ENCODE measurements at regions not wholly inside any gene's neighbourhood (a gene's known extent, or its start where the extent isn't known, plus 50 kb on each side); places are given as distances from the start of the nearest gene placed in this dataset.

DNA sequence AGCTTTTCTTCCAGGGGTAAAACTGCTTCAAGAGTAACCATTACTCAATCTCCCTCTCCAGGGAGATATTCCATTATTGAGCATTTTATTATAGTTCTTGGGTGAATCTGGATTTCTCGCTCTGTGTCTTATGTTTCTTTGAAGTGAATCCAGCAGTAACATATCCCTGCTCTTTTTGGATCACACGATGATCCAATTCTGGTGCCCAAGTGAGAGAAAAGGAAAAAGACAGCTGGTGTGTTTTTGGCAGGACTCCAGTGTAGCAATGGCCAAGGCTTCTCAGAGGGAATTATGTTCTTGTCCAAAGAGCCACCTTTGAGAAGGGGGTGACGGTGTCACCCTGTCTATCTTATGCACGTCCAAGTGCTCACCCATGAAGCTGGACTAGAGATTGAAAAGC is 140.3 kb upstream of the ERRFI1 start:
- H3K4ac ChIP-seq (ENCODE audit: low read depth, low read length), result peak overlapping the region; percentile 57
- H3K27ac ChIP-seq (ENCODE audit: insufficient read depth, low read length), result no peak overlapping the region
- H3K56ac ChIP-seq (ENCODE audit: extremely low read depth, insufficient read depth, low read length), result no peak overlapping the region
- ATAC-seq (ENCODE audit: low read depth) (no peak), DNase-seq (no peak)
- ChIA-PET CTCF (interaction anchor here (0.8 kb wide), 1 partner anchor 29 kb away, joined by 3 read pairs; no protein-coding TSS in a partner anchor), POLR2A (ENCODE audit: unreplicated experiment) (no interaction called here)
- TF ChIP-seq, protein P1, sequence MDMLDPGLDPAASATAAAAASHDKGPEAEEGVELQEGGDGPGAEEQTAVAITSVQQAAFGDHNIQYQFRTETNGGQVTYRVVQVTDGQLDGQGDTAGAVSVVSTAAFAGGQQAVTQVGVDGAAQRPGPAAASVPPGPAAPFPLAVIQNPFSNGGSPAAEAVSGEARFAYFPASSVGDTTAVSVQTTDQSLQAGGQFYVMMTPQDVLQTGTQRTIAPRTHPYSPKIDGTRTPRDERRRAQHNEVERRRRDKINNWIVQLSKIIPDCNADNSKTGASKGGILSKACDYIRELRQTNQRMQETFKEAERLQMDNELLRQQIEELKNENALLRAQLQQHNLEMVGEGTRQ (IDR thresholded peaks at IDR 0.05; ENCODE audit: low read depth, low read length), result no peak
- TF ChIP-seq MXI1 (IDR thresholded peaks at IDR 0.05; ENCODE audit: borderline replicate concordance, low read depth, low read length) (no peak), RCOR1 (IDR thresholded peaks at IDR 0.05; ENCODE audit: insufficient replicate concordance, low read length) (no peak), RFX5 (IDR thresholded peaks at IDR 0.05; ENCODE audit: low read depth, low read length) (no peak), MAZ (IDR thresholded peaks at IDR 0.05; ENCODE audit: borderline replicate concordance, low read depth, low read length) (no peak), RAD21 (IDR thresholded peaks at IDR 0.05; ENCODE audit: low read length) (no peak)
- TF ChIP-seq, protein P2, sequence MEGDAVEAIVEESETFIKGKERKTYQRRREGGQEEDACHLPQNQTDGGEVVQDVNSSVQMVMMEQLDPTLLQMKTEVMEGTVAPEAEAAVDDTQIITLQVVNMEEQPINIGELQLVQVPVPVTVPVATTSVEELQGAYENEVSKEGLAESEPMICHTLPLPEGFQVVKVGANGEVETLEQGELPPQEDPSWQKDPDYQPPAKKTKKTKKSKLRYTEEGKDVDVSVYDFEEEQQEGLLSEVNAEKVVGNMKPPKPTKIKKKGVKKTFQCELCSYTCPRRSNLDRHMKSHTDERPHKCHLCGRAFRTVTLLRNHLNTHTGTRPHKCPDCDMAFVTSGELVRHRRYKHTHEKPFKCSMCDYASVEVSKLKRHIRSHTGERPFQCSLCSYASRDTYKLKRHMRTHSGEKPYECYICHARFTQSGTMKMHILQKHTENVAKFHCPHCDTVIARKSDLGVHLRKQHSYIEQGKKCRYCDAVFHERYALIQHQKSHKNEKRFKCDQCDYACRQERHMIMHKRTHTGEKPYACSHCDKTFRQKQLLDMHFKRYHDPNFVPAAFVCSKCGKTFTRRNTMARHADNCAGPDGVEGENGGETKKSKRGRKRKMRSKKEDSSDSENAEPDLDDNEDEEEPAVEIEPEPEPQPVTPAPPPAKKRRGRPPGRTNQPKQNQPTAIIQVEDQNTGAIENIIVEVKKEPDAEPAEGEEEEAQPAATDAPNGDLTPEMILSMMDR (conservative IDR thresholded peaks at IDR 0.05; ENCODE audit: low read depth, low read length), result no peak
- peaks cover 10% of the 10 kb centered on the region; the same call in 1 of the 2 replicates for H3K4me1 ChIP-seq (ENCODE audit: control insufficient read depth, insufficient read depth, low read length)
- no peak overlapping the region for H3K9ac ChIP-seq (ENCODE audit: low read depth, low read length)
- no peaks in the 10 kb centered on the region for H3K9me3 ChIP-seq (ENCODE audit: control insufficient read depth, insufficient read depth, low read length)
- H4K91ac ChIP-seq (ENCODE audit: insufficient read depth, low read depth, low read length), result no peak overlapping the region
- no peak overlapping the region for H3K4me3 ChIP-seq (ENCODE audit: insufficient read depth, low read depth, low read length)
- dilution Hi-C loops (cut with HindIII; ENCODE audit: low sequenced_read_pairs, unreplicated experiment) (no loop called here), intact Hi-C loops (cut with micrococcal nuclease) (no loop called here), in situ Hi-C loops (cut with MboI; ENCODE audit: low sequenced_read_pairs) (no loop called here)
- H2BK20ac ChIP-seq (ENCODE audit: low read depth, low read length), result peak overlapping the region; percentile 53
- no peaks in the 10 kb centered on the region for H4K20me1 ChIP-seq (ENCODE audit: insufficient read depth, low read length)
- no peak overlapping the region for H3K18ac ChIP-seq (ENCODE audit: low read depth, low read length)
- H4K8ac ChIP-seq (ENCODE audit: low read depth in 2 of 2, low read length in 2 of 2), result no peak overlapping the region
- no peak overlapping the region for H2AK9ac ChIP-seq (replicated peaks; ENCODE audit: low read depth, low read length, poor library complexity)
- H3K79me1 ChIP-seq (ENCODE audit: low read depth in 1 of 2, low read length in 2 of 2), result no peaks in the 10 kb centered on the region
- no peak overlapping the region for H3K14ac ChIP-seq (replicated peaks; ENCODE audit: low read depth, low read length)
- peak overlapping the region; percentile 57 for H2BK120ac ChIP-seq (ENCODE audit: low read depth, low read length)
- no peak overlapping the region for H2AFZ ChIP-seq (replicated peaks; ENCODE audit: low read length, poor library complexity)
- H3K27me3 ChIP-seq (ENCODE audit: control insufficient read depth, insufficient read depth, low read length), result no peaks in the 10 kb centered on the region
- no peaks in the 10 kb centered on the region for H3K36me3 ChIP-seq (ENCODE audit: control insufficient read depth, insufficient read depth, low read length)
- H2BK5ac ChIP-seq (ENCODE audit: low read depth, low read length, poor library complexity, severe bottlenecking), result no peak overlapping the region
- WGBS, 2 experiments (ENCODE audit: extremely low coverage in 2 of 2, insufficient read length in 1 of 2), result 90% methylated on average over 2 of the region's 4 CpGs; no CpG with 5 or more reads in 1 of the 2 experiments
- H4K5ac ChIP-seq (ENCODE audit: low read depth, low read length), result no peak overlapping the region
- peak overlapping the region; percentile 48; the same call in 1 of the 3 replicates for H2BK15ac ChIP-seq (ENCODE audit: low read depth, low read length)
- peaks cover 21% of the 10 kb centered on the region for H3K9me1 ChIP-seq (ENCODE audit: insufficient read depth, low read length)
- H3K4me2 ChIP-seq (ENCODE audit: low read depth, low read length), result no peak overlapping the region
- peak overlapping the region; percentile 87 for H2AK5ac ChIP-seq (ENCODE audit: low read depth, low read length)
- H3K23ac ChIP-seq (ENCODE audit: low read depth, low read length), result no peak overlapping the region; the same call in 1 of the 2 replicates
- BruUV-seq (replicated peaks), result no TSS peak
